ENCODE measurements at regions not wholly inside any gene's neighbourhood (a gene's known extent, or its start where the extent isn't known, plus 50 kb on each side); places are given as distances from the start of the nearest gene placed in this dataset.
"Not testable (repeated sequence)": the region's sequence is repeated elsewhere in the genome, so short reads cannot be mapped to it uniquely, and the experiment has no call there.

- no peak for DNase-seq
Measured at GRCh38 chr6:169142538-169142844, 111.2 kb downstream of the THBS2 start.

- no peak for DNase-seq
Measured at GRCh38 chr6:169141671-169142537, 111.7 kb downstream of the THBS2 start.

DNA sequence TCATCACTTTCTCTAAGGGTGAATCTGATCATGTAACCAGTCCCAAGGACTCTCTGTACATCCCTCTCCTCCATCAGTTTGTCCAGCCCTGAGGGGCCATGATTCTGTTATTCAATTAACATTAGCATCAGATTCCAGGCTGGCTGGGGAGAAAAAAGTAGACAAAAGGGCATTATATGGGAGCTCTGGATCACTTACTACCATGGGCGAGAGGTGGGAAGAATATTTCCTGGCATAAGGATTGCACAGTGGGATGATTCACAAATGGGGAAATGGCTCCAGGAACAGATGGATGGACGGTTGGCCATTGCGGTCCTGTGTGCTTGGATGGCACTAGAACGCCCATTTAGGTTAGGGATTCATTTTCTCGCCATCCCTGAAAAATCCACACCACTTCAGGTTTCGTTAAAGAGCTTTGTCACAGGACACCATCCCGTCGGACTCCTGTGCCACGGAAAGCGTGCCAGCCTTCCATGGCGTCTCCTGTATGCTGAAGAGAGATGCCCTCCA, 112.6 kb downstream of the THBS2 start:
- no peak for DNase-seq

GRCh38 chr6:169139179-169139971, 114.3 kb downstream of the THBS2 start:
- no peak for DNase-seq

- DNase-seq: no peak
Measured at GRCh38 chr6:169132352-169132940, 121.2 kb downstream of the THBS2 start.

- no peak for DNase-seq
Measured at GRCh38 chr6:169131390-169131789, 122.3 kb downstream of the THBS2 start.

GRCh38 chr6:169130113-169130512, 123.5 kb downstream of the THBS2 start:
- no peak for DNase-seq

DNA sequence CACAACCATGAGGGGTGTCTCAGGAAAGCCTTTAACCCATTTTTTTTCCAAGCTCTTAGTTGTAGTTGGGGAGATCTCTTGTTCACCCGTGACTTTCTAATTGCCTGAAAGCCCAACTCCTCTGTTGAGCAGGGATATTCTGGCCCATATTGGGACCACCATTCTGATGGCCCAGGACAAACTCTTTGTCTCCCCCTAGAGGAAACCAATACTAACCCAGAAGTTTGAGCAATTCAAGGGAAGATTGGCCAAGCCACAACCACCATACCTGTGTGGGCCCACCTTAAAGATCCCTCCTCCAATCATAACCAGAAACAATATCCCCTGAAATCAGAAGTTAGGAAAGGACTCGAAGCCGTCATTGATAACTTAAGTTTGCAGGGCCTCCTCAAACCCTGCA, 132.6 kb downstream of the THBS2 start:
- no peak for DNase-seq

DNA sequence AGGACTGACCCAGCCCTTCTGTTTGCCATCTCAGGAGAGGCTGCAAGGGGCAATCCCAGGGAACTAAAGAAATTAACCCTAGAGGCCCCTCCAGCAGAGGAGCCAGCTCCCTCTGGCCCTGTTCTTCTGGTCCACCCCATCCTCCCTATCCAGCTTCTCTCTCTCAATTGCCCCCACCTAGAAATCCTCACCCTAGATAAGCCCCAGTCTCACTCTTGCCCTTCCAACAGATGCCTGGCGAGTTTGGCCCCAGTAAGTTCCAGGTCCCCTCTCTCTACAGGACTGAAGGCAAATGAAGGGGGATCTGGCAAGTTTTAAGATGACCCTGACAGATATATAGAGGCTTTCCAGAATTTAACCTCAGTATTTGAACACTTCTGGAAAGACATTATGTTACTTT, 134.0 kb downstream of the THBS2 start:
- DNase-seq: no peak

DNA sequence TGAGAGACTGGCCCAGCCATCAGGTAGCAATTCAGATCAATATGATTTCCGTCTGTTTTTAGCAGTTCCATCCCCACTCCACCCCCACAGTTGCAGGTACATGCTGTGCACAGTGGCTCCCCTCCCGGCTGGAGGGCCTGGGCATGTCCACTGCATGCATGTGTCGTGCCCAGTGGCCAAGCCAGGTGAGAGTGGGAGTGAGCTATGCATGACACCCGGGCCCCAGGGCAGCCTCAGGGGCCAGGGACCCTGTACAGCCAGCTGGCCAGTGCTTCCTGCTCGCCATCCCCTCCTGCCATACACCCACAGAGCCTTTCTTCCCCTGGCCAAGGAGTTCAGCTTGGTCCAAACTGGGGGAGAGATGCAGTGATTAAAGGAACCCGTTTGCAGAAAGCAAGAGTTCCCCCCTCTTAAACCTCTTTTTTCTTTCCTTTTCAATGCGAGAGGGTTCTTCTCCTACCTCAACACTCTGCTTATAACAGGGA, 135.3 kb downstream of the THBS2 start:
- no peak for DNase-seq

DNA sequence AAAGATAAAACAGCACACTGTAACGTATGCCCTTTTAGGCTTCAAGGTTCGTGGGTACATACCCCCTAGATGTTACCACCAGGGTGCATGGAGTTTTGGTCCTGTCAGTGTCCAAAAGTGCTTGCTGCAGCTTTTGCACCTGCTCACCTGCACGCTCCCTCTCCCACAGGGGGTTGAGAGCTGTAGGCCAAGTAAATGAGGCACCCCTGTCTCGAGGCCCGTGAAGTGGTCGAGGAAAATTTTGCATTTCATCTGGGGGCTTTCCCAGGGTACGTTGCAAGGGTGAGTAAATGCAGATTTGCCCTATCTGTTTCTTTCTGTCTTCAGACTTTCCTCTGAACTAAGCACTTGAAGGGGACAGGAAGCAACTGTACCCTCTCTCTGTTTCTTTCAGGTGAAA, 136.0 kb downstream of the THBS2 start:
- no peak for DNase-seq

DNA sequence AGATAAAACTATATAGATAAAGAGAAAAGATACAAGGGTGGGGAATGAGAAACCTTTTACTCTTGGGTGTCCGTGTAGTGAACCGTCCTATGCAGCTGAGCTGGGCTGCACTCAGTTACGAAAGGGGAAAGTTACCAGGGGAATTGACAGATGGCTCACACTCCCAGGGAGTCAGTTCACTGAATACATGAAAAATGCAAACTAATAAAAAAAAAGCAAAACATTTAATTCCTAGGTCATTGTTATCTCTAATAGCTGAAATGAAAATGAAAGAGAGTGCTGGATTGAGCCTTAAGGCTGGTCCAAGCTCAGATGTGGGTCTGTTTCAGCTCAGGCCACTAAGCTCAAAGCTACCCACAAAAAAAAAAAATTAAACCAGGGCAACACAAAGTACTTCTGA, 138.0 kb downstream of the THBS2 start:
- DNase-seq: no peak

- DNase-seq: not testable (repeated sequence)
Measured at GRCh38 chr6:169114632-169115031, 139.0 kb downstream of the THBS2 start.

- DNase-seq: no peak
Measured at GRCh38 chr6:169112483-169113320, 140.9 kb downstream of the THBS2 start.

GRCh38 chr6:169111203-169111602, 142.4 kb downstream of the THBS2 start:
- DNase-seq: no peak

DNA sequence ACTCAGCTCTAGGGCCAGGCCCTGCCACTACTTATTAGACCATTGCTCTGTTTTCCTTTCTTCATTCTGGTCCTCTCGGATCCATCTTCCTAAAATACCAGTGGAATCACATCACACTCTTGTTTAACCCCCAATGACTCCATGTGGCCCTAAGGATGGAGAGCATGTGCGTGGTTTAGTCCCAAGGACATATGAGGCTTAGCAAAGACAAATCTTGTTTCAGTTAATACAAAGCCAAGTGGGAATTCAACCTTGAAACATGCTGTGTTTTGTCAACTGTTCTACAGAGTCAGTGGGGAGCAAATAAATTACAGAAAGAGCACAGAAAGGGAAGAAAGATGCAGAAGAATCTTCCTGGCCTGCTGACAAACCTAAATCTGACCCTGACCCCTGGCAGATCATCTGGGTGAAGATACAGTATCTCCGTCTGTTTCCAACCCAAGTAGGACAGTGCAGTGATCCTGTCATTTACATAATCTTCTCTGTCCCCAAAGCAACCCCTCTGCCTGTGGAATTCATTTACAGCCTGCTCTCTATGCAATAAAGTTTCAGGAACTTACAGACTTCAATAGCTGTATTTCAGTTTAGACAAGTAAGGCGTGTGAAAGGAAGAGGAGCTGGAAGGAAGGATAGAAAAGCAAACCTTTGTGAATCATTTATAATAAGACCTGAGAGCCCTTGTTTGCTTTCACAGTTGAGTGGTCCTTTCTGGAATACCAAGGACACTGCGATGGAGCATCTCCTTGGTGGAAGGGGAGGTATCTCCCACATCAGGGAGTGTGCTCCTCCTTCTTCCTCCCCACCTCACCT, 144.0 kb downstream of the THBS2 start:
- no peak for DNase-seq

DNA sequence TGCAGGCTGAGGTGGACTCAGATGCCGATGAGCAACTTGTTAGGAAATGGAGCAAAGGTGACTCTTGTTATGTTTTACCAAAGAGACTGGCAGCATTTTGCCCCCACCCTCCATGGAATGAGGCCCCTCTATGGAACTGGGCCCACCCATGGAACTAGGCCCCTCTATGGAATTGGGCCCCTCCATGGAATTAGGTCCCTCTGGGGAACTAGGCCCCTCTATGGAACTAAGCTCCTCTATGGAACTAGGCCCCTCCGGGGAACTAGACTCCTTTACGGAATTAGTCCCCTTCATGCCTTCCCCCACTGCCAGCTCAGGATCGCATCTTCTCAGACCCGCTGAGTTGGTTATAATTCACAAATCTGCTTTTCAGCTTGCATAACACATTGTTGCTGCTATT, 144.9 kb downstream of the THBS2 start:
- no peak for DNase-seq

DNA sequence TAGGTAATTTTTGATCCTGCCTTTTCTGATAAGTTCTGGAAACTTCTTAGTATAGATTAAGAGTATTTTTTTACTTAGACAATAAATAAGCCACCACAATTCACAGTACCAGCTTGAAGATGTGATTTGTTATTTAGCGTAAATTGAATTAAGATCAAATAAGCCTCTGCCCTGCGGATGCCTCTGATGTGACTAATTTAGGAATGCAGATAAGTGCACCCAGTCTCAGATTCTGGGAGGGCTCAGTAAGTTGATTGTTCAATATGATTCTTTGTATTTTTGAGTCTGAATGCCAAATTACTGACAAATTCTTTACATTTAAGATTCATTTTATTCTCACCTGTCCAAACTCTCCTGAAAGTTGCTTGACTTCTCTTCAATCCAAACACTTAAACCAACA, 147.5 kb downstream of the THBS2 start:
- no peak for DNase-seq

- DNase-seq: no peak
Measured at GRCh38 chr6:169101981-169102380, 151.7 kb downstream of the THBS2 start.

GRCh38 chr6:169101036-169101805, 152.4 kb downstream of the THBS2 start:
- no peak for DNase-seq
